ENCODE measurements at regions not wholly inside any gene's neighbourhood (a gene's known extent, or its start where the extent isn't known, plus 50 kb on each side); places are given as distances from the start of the nearest gene placed in this dataset.

DNA sequence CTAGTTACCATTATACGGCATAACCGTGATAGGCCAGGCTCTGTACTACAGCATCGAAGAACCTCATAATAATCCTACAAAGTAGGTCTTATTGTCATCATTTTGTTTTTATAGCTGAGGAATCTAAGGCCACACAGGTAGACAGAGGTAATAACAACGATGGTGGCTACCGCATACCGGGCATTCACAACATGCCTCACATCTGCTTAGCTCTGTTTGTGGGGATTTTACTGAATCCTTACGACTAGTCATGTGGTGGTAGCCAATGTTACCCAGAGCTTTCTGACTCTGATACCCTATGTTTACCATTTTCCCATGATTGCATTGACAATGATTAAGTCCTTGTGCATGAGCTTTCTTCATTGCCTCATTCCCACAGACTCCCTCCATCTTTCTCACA, 269.4 kb downstream of the TCF7L2 start:
- no peak for DNase-seq (ENCODE audit: low spot score)

DNA sequence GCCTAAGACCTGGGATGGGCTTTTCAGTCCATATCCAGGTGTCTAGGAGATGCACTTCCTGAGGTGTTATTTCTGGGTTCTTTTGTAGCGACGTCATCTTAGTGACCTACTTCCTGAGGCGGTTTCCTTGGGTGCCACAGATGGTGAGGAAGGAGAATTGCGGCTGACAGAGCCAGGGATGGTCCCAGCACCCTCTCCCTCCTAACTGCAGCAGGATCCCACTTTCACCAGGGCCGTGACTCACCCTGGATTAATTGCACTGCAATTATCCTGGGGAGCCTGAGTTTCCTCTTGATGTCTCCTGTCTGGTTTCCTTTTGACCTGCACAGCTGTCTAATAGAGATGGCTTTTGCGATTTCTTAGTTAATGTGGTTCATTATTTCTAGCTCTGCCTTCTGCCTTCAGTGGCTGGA, 271.7 kb downstream of the TCF7L2 start:
- no peak for DNase-seq (ENCODE audit: low spot score)

DNA sequence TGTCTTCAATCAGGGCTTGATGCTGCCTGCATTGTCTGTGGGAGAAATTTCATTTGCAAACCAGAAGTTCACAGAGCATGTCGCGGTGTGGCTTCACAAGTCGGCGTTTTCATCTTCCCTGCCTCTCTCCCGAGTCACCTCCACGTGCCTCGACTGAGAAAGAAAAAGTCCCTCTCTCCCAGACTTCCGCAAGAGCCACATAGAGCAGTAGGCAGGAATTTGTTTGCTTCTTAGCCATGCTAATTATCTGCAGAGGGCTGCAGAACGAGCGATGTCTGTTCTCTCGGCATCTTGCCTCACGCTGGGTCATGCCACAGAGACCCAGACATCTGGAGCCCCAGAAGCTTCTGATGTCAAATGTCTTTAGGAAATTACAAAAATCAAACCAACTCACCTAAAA, 272.2 kb downstream of the TCF7L2 start:
- DNase-seq (ENCODE audit: low spot score) = no peak

DNA sequence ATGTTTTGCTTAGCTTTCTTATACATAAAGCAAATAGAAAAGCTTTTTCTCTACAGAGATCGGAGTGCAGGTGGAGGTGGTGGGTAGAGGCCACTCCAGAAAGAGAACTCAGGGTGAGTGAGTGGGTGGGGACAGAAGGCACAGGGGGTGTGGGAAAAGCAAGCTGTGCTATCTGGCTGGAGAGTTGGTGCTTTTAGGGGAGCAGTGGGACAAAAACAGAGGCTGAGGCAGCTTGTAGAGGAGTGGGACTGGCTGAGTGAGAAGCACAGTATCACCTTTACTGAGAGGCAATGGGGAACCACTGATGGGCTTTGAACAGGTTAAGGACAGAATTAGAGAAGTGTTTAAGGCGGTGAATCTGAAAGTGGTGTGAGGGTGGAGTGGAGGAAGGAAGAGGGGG, 275.3 kb downstream of the TCF7L2 start:
- DNase-seq (ENCODE audit: low spot score) = no peak

DNA sequence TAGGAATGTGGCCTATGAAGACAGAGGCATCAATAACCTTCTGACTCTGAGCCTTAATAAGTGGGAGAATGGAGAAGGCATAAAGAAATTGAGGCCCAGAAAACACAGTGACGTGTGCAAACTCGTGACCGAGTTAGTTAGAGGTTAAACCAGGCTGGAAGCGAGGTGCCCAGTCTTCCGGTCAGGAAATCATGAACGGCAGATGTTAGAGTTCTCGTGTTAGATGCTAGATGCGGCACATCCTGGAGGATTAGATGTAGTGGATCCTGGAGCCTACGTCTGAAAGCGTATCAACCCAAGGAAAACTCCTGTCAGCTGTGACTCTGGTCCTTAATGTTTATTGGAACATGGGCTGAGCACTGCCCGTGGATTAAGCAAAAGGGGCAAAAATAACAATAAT, 275.9 kb downstream of the TCF7L2 start:
- DNase-seq (ENCODE audit: low spot score) = no peak

DNA sequence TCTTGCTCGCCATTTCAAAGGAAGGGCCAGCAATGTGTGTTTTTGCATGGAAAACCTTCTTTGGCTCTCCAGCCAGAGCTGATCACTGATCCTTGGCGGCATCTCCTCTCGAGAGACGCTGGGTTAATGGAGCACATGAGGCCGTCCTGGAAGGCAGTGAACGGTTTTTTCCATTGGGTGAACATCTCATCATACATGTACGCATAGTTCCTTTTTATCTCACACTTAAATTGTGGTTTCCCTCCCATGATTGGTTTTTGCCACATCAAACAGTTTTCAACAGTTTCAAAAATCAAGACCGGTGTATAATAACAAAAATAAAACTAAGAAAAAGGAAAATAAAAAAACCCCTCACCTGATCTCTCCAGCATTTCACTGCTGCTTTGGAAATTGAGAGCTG, 276.4 kb downstream of the TCF7L2 start:
- no peak for DNase-seq (ENCODE audit: low spot score)

DNA sequence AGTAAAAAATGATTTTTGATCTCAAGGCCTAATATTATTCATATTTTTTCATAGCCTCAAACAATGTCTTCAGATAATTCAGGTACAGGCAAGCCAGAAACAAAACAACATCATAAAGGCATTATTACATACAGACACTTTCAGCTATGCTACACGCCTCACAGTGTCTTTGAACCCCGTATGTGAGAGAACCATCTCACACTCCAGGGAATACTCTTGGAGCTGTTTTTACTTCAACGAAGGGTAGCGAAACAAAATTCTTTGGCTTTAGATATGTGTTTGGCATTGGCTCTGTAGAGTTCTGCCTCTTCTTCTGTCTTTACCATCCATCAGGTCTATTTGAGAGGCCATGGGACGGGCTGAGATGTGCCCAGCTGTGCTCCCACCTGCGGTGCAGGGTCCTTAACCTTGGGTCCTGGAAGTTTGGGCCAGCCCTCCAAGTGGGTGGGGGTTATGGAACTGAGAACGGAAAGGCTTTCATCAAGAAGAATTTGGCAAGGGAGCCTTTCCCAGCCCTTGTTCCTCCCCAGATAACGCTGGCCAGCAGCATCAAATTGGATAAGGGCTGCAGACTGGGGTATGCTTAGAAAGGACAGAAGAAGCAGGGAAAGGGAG, 276.9 kb downstream of the TCF7L2 start:
- DNase-seq (ENCODE audit: low spot score) = no peak

DNA sequence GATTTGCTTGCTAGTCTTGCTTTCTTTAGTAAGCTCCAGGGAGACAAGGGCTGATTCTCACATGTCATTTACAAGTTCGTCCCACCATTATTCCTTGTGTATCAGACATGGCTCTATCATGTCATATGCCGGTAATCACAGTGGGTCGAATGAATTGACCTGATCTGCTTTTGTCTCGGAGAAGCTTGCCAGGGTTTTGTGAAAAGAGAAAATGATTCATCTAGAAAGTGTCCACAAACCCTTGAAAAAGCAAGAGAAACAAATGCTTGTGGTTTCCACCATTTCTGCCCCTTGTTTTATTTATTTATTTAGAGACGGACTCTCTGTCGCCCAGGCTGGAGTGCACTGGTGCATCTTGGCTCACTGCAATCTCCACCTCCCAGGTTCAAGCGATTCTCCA, 278.5 kb downstream of the TCF7L2 start:
- DNase-seq (ENCODE audit: low spot score) = no peak

DNA sequence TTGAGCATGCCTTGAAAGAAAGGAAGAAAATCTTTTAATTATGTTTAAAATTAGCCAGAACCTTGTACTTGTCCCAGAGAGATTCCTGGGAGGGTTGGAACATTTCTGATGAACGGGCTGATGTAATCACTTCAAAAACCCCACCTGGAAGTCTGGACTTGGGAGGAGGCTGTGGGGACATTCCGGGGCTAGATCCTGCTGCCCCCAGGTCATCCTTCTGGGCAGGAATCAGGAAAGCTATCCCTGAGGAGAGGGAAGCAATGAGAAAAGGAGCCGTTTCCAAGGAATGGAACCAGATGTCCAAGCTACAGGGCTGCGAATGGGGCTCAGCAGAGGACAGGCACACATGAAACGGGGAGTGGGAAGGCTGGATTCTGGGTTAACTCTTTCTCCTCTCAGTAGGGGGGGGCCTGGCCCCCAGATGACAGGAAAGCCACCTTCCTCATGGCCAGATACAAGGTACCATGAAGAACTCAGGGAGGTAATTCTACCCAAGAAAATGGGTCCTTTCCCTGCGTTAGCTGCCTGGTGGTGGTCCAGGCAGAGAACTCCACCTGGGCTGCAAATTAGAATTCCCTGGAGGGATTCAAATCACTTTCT, 280.1 kb downstream of the TCF7L2 start:
- no peak for DNase-seq (ENCODE audit: low spot score)

DNA sequence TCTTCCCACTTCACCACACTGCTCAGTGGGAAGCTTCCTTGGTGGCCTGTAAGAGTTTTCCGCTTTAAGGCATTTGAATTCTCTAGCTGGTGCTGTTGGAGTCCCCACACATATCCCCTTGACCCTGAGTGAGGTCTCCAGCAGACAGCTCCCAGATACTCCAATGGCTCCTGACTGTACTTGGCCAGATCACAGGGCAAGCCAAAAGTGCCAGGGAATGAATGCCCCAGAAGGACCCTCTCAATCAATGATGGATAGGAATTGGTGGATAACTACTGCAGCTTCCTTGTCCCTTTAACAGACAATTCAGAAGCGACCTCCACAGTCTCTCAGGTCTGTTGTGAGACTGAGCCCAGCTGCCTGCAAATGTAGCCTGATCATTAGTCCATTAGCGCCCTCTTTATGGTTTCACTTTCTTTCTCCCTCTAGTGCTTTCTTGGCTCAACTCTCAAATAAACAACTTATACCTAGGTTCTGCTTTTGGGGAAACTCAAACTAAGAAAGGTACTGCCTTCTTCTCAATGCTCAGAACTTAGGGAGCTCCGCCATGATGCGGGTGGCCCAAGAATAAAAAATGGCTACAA, 283.0 kb downstream of the TCF7L2 start:
- no peak for DNase-seq (ENCODE audit: low spot score)

DNA sequence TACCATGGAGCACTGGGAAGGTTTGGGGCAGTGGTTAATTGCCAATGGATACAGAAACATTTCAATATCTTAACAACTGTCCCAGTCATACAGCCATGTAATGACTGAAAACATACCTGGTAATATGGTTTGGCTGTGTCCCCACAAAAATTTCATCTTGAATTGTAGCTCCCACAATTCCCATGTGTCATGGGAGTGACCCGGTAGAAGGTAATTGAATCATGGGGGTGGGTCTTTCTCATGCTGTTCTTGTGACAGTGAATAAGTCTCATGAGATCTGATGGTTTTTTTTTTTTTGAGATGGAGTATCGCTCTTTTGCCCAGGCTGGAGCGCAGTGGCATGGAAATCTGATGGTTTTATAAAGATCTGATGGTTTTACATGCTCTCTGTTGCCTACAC, 284.4 kb downstream of the TCF7L2 start:
- DNase-seq (ENCODE audit: low spot score) = no peak

DNA sequence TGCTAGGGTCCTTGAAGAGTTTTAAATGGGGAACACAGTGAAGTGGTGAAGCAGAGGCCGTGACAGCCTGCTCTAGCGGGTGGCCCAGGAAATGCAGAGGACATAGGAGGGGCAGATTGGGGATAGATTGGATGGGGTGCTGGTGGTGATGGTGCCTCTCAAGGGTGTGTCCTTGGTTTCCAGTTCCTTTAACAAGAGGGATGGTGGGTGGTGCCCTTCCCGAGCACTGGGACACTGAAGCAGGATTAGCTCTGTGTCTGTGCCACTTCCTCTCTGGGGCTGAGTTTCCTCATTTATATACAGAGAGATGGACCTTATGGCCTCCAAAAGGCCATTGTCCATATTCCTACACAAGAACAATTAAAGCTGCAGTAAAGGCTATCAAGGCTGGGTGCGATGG, 285.5 kb downstream of the TCF7L2 start:
- no peak for DNase-seq (ENCODE audit: low spot score)

DNA sequence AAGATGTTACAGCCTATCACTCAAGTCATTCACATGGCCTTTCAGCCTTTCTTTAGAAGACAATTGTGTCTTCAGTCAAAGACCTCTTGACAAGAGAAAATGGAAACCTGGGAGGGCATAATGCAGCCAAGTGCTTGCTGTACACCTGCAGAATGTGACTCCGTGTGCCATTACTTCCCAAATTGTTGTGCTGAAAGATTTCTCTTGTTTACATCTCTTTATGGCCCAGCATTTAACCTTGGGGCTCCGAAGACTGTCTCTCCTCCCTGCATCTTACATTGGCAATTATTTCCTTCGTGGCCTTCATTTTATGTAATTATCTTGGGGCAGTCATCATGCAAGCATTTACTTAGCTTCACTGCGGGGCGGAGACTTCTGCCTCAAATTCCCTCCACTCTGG, 287.0 kb downstream of the TCF7L2 start:
- no peak for DNase-seq (ENCODE audit: low spot score)

DNA sequence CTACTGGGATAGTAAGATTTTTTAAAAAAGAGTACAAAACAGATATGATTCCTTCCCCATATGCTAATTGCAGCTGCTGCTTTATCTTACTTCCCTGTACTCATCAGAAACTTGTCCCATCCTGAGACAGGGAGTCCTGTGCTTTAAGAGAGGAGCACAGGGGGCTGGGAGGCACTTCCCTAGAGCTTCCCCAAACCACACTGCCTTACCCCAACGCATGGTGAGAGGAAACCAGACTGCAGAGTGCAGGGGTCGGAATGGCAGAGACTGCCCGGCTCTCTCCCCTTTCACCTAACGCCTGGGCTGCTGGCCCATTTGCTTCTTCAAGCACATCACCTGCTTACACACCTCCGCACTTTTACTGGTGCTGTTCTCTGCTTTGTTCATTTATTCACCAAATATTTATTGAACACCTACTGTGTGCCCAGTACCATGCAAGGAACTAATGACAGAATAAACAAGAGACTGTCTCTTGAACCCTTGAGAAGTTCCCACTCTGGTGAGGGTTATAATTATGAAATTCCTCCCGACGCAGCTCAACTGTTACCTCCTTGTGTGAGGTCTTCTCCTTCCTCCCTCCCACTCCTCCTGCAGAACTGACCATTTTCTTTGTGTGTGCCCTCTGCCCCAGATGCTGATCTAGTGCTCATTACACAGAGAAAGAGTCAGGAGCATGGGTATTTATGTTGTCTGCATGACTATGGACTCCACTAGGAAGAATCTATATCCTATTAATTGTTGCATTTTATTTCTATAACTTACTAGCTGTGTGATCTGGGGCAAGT, 289.7 kb downstream of the TCF7L2 start:
- no peak for DNase-seq (ENCODE audit: low spot score)

DNA sequence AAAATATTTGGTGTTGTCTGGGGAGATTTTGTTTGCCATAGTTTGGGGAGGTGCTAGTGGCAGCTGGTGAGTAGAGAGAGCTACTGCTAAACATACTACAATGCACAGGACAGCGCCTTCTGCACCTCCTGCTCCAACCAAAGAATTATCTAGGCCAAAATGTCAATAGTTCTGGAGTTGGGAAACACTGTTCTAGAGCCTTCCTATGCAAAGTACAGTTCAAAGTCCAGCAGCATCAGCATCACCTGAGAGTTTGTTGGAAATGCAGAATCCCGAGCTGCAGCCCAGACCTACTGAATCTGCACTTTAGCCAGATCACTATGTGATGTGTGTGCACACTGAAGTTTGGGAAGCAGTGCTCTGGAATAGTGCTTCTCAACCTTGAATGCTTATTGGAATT, 290.7 kb downstream of the TCF7L2 start:
- DNase-seq (ENCODE audit: low spot score) = no peak

DNA sequence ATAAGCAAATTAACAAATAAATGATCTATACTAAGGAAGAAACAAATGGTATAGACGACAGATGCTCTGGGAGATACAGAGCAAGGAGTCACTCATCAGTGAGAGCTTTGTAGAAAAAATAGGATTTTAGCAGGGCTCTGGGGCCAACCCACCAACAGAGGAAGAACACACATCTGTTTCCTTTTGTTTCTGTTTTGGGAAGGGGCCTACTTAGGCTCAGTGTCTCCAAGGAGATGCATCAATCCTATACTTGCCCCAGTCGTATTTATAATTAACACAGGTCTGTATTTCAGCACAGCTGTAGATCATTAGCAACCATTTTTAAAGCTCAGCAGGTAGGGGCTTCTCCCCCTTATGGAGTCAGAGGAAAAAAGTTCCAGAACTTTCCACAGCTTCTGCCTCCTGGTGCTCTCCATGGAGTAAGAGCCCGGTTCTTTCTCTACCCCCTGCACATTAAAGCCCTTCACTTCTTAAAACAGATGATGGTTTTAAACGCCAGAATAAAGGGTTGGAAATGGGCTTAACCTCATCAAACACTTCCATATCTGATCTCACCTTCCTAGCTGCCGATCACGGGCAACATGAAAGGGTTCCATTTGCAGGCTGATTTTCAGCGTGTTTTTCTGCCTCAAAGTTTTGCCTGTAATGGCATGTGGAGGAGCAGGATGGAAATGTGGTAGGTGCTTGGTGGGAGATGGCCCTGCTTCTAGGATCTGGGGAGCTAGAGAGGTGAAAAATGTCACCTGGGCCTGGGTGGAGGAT, 291.7 kb downstream of the TCF7L2 start:
- no peak for DNase-seq (ENCODE audit: low spot score)

DNA sequence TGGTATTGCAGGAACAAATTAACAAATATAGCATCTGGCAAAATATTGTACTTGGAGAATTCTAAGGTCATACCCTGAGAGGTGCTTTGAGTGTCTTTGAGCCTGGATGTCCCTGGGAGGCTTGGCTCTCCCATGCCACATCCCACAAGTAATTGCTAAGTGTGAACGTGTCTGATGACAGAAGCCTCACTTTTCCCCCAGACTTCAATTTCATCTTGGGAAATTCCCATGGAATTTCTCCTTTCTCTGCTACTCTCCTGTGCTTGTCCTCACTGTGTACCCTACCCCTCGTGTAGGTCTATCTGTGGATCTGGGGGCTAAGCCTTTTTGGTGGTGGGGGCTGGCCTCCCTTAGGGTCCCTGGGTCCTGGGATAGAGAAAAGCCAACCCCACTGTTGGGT, 293.3 kb downstream of the TCF7L2 start:
- no peak for DNase-seq (ENCODE audit: low spot score)

DNA sequence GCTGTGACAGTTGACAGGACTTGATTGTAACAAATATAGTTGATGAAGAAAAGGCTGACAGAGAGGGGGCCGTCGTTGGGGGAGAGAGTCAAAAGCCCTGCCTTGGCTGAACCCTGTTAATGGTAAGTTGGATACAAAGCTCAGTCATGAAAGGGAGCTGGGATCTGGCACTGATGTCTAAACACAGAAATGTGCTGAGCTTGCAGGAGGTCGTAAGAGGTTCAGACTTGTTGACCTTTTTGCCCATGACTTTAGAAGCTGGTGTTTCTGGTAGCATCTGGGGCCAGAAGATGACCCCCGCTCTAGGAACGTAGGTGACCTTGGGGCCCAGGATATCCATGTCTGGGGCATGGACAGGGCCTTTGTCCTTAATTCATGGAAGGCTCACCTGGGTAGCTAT, 294.7 kb downstream of the TCF7L2 start:
- no peak for DNase-seq (ENCODE audit: low spot score)

DNA sequence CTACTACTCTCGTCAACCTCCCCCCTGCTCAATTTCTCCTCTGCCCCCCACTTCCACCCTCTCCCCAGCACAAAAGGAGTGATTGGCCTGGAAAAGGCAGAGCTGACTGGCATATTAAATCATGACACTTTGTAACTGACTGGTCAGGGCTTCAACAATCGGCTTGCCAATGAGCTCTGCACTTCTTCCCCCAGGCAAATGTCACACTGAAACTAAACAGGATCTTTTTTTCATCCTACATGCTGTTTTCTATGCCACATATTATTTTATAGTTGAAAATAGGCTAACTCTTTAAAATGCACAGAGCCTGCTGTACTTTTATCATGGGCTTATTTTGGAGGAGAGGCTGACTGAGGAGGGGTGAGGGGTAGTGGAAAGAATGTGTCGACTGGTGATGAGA, 295.2 kb downstream of the TCF7L2 start:
- no peak for DNase-seq (ENCODE audit: low spot score)

DNA sequence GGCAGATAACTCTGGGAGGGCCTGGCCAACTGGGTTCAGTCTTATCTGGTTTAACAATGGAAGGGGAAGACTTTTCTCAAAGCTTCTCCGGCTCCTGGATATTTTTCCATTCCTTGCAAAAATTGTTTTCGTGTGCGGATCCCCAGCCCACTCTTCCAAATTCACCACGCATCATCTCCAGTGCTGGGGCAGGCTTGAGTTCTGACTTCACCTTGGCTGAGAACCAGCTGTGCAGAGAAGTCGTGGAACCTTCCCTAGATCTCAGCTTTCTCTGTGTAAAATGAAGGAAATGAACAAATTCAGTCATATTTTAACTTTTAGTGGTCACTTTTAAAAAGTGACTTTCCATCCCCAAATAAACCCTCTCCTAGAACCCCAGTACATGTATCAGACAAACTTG, 297.0 kb downstream of the TCF7L2 start:
- DNase-seq (ENCODE audit: low spot score) = no peak

DNA sequence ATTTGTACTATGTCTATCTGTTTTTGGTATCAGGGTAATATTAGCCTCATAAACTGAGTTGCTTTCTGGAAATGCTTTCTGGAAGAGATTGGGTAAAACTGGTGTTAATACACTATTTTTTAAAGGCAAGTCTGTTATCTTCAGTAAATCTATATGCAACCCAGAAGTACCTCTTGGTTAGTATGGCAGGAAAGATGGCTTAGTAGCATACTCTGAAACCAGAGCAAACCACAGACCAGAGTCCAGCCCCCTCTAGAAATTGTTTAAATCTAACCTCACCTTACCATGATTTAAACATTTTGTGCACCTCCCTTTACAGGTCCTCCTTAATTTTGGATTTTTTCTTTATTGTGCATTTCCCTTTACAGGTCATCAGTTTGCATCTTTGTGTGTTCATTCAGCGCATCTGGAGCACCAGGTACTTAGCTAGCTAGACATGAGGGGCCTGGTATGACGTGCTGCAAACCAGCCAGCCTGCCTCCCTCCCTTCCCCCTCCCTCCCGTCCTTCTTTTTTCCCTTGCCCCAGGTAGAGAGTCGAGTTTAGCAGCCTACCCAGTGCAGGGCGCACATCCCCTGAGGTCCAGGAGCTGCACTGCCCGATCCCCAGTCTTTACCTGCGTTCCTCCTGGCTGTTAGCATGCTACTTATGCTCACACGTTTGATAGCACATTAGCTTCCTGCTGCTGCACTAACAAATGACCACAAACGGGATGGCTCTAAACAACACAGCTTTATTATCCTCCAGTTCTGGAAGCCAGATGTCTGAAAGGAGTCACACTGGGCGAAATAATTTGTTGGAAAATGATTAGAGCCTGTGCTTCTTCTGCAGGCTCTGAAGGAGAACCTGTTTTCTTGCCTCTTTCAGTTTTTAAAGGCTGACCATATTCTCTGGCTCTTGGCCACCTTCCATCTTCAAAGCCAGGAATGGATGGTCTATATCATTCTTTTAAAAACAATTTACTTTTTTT, 299.9 kb upstream of the HABP2 start:
- DNase-seq (ENCODE audit: low spot score) = no peak
